GM21390 (cell line): ENCODE measurements at regions not wholly inside any gene's neighbourhood (a gene's known extent, or its start where the extent isn't known, plus 50 kb on each side); places are given as distances from the start of the nearest gene placed in this dataset.
A peak's percentile ranks its signal among the peaks of the same experiment; 100 is the strongest.
"Not testable (repeated sequence)": the region's sequence is repeated elsewhere in the genome, so short reads cannot be mapped to it uniquely, and the experiment has no call there.

Source experiments
- ATAC-seq: cut with Tn5 transposase; IDR thresholded peaks from one replicate; pipeline ENCODE4 v1.9.1; 2021; ENCODE audit not compliant: unreplicated experiment

- ATAC-seq = no peak
Measured at GRCh38 chr5:57659886-57660285, 177.3 kb upstream of the ACTBL2 start.

GRCh38 chr5:57658018-57658417, 175.4 kb upstream of the ACTBL2 start:
- no peak for ATAC-seq

- ATAC-seq = no peak
Measured at GRCh38 chr5:57655228-57655627, 172.6 kb upstream of the ACTBL2 start.

- ATAC-seq = no peak
Measured at GRCh38 chr5:57653636-57654290, 171.2 kb upstream of the ACTBL2 start.

- no peak for ATAC-seq
Measured at GRCh38 chr5:57651127-57651526, 168.5 kb upstream of the ACTBL2 start.

GRCh38 chr5:57650360-57651069, 167.9 kb upstream of the ACTBL2 start:
- ATAC-seq = peak; percentile 94

GRCh38 chr5:57642698-57643097, 160.1 kb upstream of the ACTBL2 start:
- ATAC-seq = no peak

- ATAC-seq = no peak
Measured at GRCh38 chr5:57642066-57642465, 159.5 kb upstream of the ACTBL2 start.

GRCh38 chr5:57635146-57635777, 152.7 kb upstream of the ACTBL2 start:
- ATAC-seq = no peak

GRCh38 chr5:57632937-57633336, 150.3 kb upstream of the ACTBL2 start:
- no peak for ATAC-seq

- ATAC-seq = not testable (repeated sequence)
Measured at GRCh38 chr5:57631139-57631538, 148.5 kb upstream of the ACTBL2 start.

GRCh38 chr5:57627661-57628060, 145.1 kb upstream of the ACTBL2 start:
- no peak for ATAC-seq

- no peak for ATAC-seq
Measured at GRCh38 chr5:57626703-57627102, 144.1 kb upstream of the ACTBL2 start.

GRCh38 chr5:57621624-57622023, 139.0 kb upstream of the ACTBL2 start:
- ATAC-seq = no peak

- ATAC-seq = no peak
Measured at GRCh38 chr5:57618767-57619381, 136.3 kb upstream of the ACTBL2 start.

- no peak for ATAC-seq
Measured at GRCh38 chr5:57613741-57614140, 131.1 kb upstream of the ACTBL2 start.

GRCh38 chr5:57611177-57611576, 128.6 kb upstream of the ACTBL2 start:
- ATAC-seq = no peak

GRCh38 chr5:57608542-57608941, 125.9 kb upstream of the ACTBL2 start:
- no peak for ATAC-seq

GRCh38 chr5:57601996-57602395, 119.4 kb upstream of the ACTBL2 start:
- ATAC-seq = no peak

- ATAC-seq = no peak
Measured at GRCh38 chr5:57600321-57600720, 117.7 kb upstream of the ACTBL2 start.

GRCh38 chr5:57598756-57599155, 116.1 kb upstream of the ACTBL2 start:
- no peak for ATAC-seq

- ATAC-seq = no peak
Measured at GRCh38 chr5:57598097-57598496, 115.5 kb upstream of the ACTBL2 start.
